Retinal pigment epithelial cell (primary cell): ENCODE measurements at regions not wholly inside any gene's neighbourhood (a gene's known extent, or its start where the extent isn't known, plus 50 kb on each side); places are given as distances from the start of the nearest gene placed in this dataset.

Experiments
- DNase-seq: peaks from one replicate; pipeline ENCODE4 v3.0.0-alpha.2; 2010; ENCODE audit warnings: low read depth
- H3K4me3 ChIP-seq: 2 replicates; pipeline ENCODE4 v1.5.1; 2011; ENCODE audit warnings: mild to moderate bottlenecking, low read length, control low read depth, moderate library complexity
- CTCF ChIP-seq: conservative IDR thresholded peaks from 2 replicates; pipeline ENCODE4 v1.5.1; 2011; ENCODE audit warnings: low read depth, low read length, control low read depth, inconsistent platforms

- H3K4me3 ChIP-seq, result no peak overlapping the region
- DNase-seq, result no peak
Observed at GRCh38 chr11:97201743-97202612, 812.2 kb downstream of the JRKL start.

GRCh38 chr11:97202613-97203292 lies 812.9 kb downstream of the JRKL start:
- no peak for DNase-seq
- TF ChIP-seq CTCF, result no peak
- H3K4me3 ChIP-seq, result no peak overlapping the region

More at GRCh38 chr11:97201743-97202612, 812.2 kb downstream of the JRKL start:
- no peak for TF ChIP-seq CTCF

GRCh38 chr11:97218011-97218410 lies 828.2 kb downstream of the JRKL start:
- no peak for DNase-seq
- no peak overlapping the region for H3K4me3 ChIP-seq
- no peak for TF ChIP-seq CTCF

- no peak for TF ChIP-seq CTCF
- no peak for DNase-seq
- no peak overlapping the region for H3K4me3 ChIP-seq
Observed at GRCh38 chr11:97223647-97224046, 833.8 kb downstream of the JRKL start.

- no peak overlapping the region for H3K4me3 ChIP-seq
- TF ChIP-seq CTCF, result no peak
- DNase-seq, result no peak
Observed at GRCh38 chr11:97224396-97224795, 834.6 kb downstream of the JRKL start.

GRCh38 chr11:97225794-97226193 lies 836.0 kb downstream of the JRKL start:
- no peak for TF ChIP-seq CTCF
- no peak overlapping the region for H3K4me3 ChIP-seq
- no peak for DNase-seq
